ENCODE measurements at regions not wholly inside any gene's neighbourhood (a gene's known extent, or its start where the extent isn't known, plus 50 kb on each side); places are given as distances from the start of the nearest gene placed in this dataset.

GRCh38 chr7:52233248-52233647 lies 802.2 kb upstream of the POM121L12 start:
- TF ChIP-seq CTCF (IDR thresholded peaks at IDR 0.05) = no peak
- Mint-ChIP-seq H3K27me3 (no peaks in the 10 kb centered on the region), H3K4me1 (ENCODE audit: low read depth) (no peaks in the 10 kb centered on the region), H3K36me3 (ENCODE audit: low read depth) (no peaks in the 10 kb centered on the region), H3K4me3 (no peak overlapping the region), H3K9me3 (peaks cover 12% of the 10 kb centered on the region), H3K27ac (no peak overlapping the region)
- ChIA-PET CTCF (no interaction called here), POLR2A (no interaction called here)
- intact Hi-C loops (cut with DNase I, micrococcal nuclease) = no loop called here
- Histone ChIP-seq H3K36me3 (ENCODE audit: insufficient read depth, low read length) (no peaks in the 10 kb centered on the region), H3K9me3 (ENCODE audit: control insufficient read depth in 1 of 2, insufficient read depth in 1 of 2, low read length in 2 of 2) (peaks cover 8 to 13% of the 10 kb centered on the region in 2 experiments), H3K27me3 (ENCODE audit: control insufficient read depth in 1 of 2, insufficient read depth in 2 of 2, low read length in 2 of 2) (no peaks in the 10 kb centered on the region), H3K4me3 (ENCODE audit: low read length) (no peak overlapping the region), H3K4me1 (ENCODE audit: insufficient read depth, low read length) (no peaks in the 10 kb centered on the region), H3K27ac (ENCODE audit: low read depth in 1 of 2, low read length in 2 of 2) (no peak overlapping the region)
- DNase-seq (no peak), ATAC-seq (ENCODE audit: poor library complexity) (no peak)

GRCh38 chr7:52211930-52212329 lies 823.5 kb upstream of the POM121L12 start:
- H3K9me3 ChIP-seq (ENCODE audit: control insufficient read depth in 1 of 2, insufficient read depth in 1 of 2, low read length in 2 of 2) = peaks cover 9 to 25% of the 10 kb centered on the region in 2 experiments
- ChIA-PET POLR2A (no interaction called here), CTCF (no interaction called here)
- DNase-seq = no peak
- Mint-ChIP-seq H3K27ac (no peak overlapping the region), H3K9me3 (peaks cover 12% of the 10 kb centered on the region), H3K27me3 (no peaks in the 10 kb centered on the region), H3K4me3 (no peak overlapping the region), H3K4me1 (ENCODE audit: low read depth) (no peaks in the 10 kb centered on the region), H3K36me3 (ENCODE audit: low read depth) (no peaks in the 10 kb centered on the region)
- H3K36me3 ChIP-seq (ENCODE audit: insufficient read depth, low read length) = no peaks in the 10 kb centered on the region
- H3K4me1 ChIP-seq (ENCODE audit: insufficient read depth, low read length) = no peaks in the 10 kb centered on the region
- H3K4me3 ChIP-seq (ENCODE audit: low read length) = no peak overlapping the region
- no peaks in the 10 kb centered on the region for H3K27me3 ChIP-seq (ENCODE audit: control insufficient read depth in 1 of 2, insufficient read depth in 2 of 2, low read length in 2 of 2)
- TF ChIP-seq CTCF (IDR thresholded peaks at IDR 0.05) = no peak
- ATAC-seq (ENCODE audit: poor library complexity) = no peak
- intact Hi-C loops (cut with DNase I, micrococcal nuclease) = no loop called here
- H3K27ac ChIP-seq (ENCODE audit: low read depth in 1 of 2, low read length in 2 of 2) = no peak overlapping the region

GRCh38 chr7:52209614-52210013 lies 825.8 kb upstream of the POM121L12 start:
- Histone ChIP-seq H3K27ac (ENCODE audit: low read depth in 1 of 2, low read length in 2 of 2) (no peak overlapping the region), H3K27me3 (ENCODE audit: control insufficient read depth in 1 of 2, insufficient read depth in 2 of 2, low read length in 2 of 2) (no peaks in the 10 kb centered on the region), H3K36me3 (ENCODE audit: insufficient read depth, low read length) (no peaks in the 10 kb centered on the region), H3K4me1 (ENCODE audit: insufficient read depth, low read length) (no peaks in the 10 kb centered on the region), H3K4me3 (ENCODE audit: low read length) (no peak overlapping the region), H3K9me3 (ENCODE audit: control insufficient read depth in 1 of 2, insufficient read depth in 1 of 2, low read length in 2 of 2) (peaks cover 9 to 26% of the 10 kb centered on the region in 2 experiments)
- Mint-ChIP-seq H3K27ac (no peak overlapping the region), H3K9me3 (peaks cover 12% of the 10 kb centered on the region), H3K36me3 (ENCODE audit: low read depth) (no peaks in the 10 kb centered on the region), H3K27me3 (no peaks in the 10 kb centered on the region), H3K4me1 (ENCODE audit: low read depth) (no peaks in the 10 kb centered on the region), H3K4me3 (no peak overlapping the region)
- DNase-seq (no peak), ATAC-seq (ENCODE audit: poor library complexity) (no peak)
- intact Hi-C loops (cut with DNase I, micrococcal nuclease) = no loop called here
- TF ChIP-seq CTCF (IDR thresholded peaks at IDR 0.05) = no peak
- ChIA-PET CTCF (no interaction called here), POLR2A (no interaction called here)

All from CD4-positive, alpha-beta T cell (primary cell).